LNCAP (cell line): ENCODE measurements at regions not wholly inside any gene's neighbourhood (a gene's known extent, or its start where the extent isn't known, plus 50 kb on each side); places are given as distances from the start of the nearest gene placed in this dataset.

Source experiments
- CTCF ChIP-seq: fragments of 450-650 bp; IDR thresholded peaks from 2 replicates; pipeline ENCODE4 v1.5.1; 2017; ENCODE audit warnings: mild to moderate bottlenecking

- no peak for TF ChIP-seq CTCF
Measured at GRCh38 chr4:13856387-13856786, 228.9 kb upstream of the BOD1L1 start.

DNA sequence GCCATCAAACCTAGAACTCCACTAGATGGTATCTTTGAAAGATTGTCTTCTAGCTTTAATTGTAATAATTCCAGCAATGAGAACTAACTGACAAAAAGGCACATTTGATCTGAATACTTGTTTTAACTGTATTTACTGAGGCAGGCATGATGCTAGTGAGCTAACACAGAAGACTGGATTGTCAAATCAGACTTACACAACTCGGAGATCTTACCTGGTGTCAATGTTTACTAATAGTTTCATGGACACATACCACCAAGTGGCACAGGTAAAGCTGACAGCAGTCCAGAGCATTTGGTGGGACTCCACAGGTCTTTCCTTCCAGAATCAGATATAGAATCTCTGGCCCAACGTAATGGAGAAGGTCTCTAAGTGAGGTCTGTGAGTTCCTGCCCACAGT, 229.9 kb upstream of the BOD1L1 start:
- TF ChIP-seq CTCF, result no peak

GRCh38 chr4:13857800-13858199, 230.3 kb upstream of the BOD1L1 start:
- TF ChIP-seq CTCF, result no peak

DNA sequence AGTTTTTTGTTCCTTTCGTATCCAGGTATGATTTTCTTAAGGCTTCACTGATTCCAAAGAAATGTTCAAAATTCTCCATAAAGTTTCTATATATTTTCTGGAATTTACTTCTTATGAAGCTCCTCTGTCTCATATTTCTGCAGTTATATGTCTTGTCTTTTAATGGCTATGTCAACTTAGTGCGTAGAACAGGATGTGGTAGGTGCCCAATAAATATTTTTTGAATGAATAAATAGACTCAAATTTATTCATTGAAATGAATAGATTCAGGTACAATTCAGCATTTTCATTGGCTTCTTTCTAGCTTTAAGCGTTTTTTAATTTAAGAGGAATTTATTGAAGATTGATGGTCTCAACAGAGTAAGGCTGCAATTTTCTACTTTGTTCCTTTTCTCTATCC, 231.9 kb upstream of the BOD1L1 start:
- TF ChIP-seq CTCF, result no peak

DNA sequence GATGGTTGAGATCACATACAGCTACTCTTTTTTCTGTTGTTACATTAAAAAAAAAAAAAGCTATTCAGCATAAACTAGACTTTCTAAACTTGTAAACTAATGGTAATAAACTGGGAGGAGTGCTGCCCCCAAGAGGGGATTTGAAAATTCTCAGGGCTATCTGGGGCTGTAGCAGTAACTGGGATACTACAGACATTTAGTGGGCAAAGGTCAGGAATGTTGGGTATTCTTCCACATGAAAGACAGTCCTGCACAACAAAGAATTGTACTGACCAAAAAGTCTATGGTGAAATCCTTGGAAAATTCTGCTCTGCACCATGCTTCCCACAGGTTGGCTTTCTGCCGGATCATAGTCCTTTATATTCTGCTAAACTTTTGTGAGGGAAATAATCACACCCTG, 232.6 kb upstream of the BOD1L1 start:
- TF ChIP-seq CTCF, result no peak

DNA sequence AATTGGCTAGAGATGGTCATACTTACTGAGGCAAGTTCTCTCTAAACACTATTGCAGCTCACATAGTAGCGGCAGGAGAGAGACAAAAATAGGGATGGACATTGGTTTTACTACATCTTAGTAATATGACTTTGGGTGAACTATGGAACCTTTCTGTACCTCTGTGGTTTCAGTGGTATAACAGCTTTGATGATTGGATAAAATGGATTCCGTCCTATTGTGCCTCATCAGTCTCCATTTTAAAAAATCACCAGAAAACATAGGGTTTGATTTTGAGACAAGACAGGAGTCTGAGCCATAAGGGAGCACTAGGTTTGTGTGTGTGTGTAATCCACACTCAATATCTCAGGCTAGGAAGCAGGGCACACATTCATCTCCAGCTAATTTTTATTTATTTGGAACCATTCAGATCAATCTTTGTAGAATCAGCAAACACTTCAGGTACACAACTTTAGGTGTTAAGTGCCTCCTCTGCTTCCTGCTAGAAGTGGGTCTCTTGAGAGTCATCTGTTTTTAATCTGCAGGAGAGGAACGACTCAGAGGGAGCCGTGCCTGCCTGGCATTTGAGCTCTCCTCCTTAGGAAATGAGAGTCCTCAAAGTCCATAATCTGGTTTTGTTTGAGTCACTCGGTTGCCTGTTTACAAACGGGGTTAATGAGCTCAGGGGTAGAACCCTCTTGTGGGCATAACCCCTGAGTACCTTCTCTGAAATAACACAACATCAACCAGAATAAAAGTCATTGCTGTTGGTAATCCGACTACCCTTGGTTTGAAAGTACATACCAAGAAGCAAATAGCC, 238.5 kb upstream of the BOD1L1 start:
- no peak for TF ChIP-seq CTCF

- TF ChIP-seq CTCF, result no peak
Measured at GRCh38 chr4:13866881-13867280, 239.4 kb upstream of the BOD1L1 start.

DNA sequence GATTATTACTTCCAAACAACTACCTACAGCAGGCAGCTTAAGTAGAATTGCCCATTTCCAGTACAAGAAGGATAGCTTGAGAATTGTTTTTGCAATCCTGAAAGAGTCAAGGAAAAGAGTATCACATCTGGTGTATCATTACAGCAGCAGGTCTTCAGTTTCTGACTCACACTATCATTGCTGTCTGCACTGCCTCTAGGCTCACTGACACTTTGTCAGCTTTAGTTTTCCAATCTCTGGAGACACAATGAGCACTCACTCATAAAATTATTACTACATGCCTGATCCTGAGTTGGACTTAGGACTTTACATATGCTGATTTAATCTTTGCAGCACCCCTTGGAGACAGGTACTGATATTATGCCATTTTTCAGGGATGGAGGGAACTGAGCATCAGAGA, 244.6 kb upstream of the BOD1L1 start:
- TF ChIP-seq CTCF, result no peak
